ENCODE measurements at regions not wholly inside any gene's neighbourhood (a gene's known extent, or its start where the extent isn't known, plus 50 kb on each side); places are given as distances from the start of the nearest gene placed in this dataset.

- Histone ChIP-seq H2AK5ac (ENCODE audit: low read length) (no peak overlapping the region), H3K9me3 (ENCODE audit: insufficient read depth, low read depth, low read length) (no peaks in the 10 kb centered on the region), H3K14ac (ENCODE audit: low read length) (no peak overlapping the region), H2BK12ac (ENCODE audit: low read length) (peak overlapping the region; percentile 11), H3K27me3 (ENCODE audit: insufficient read depth, low read length) (no peaks in the 10 kb centered on the region), H3K79me1 (ENCODE audit: low read length) (no peaks in the 10 kb centered on the region), H4K8ac (ENCODE audit: low read depth, low read length) (no peak overlapping the region), H3K4me2 (ENCODE audit: low read length) (no peak overlapping the region), H3K36me3 (ENCODE audit: control insufficient read depth in 1 of 2, insufficient read depth in 2 of 2, low read length in 2 of 2) (no peaks in the 10 kb centered on the region), H2AFZ (ENCODE audit: insufficient read depth, low read length, poor library complexity) (no peak overlapping the region), H3K23ac (ENCODE audit: low read length) (no peak overlapping the region), H3K4ac (ENCODE audit: low read depth, low read length) (no peak overlapping the region), H2BK5ac (ENCODE audit: low read depth, low read length, poor library complexity) (no peak overlapping the region), H4K91ac (ENCODE audit: low read depth, low read length) (no peak overlapping the region), H4K12ac (ENCODE audit: low read depth, low read length) (no peak overlapping the region), H3K9ac (ENCODE audit: low read length) (no peak overlapping the region), H3K4me3 (ENCODE audit: low read depth, low read length) (no peak overlapping the region), H3K79me2 (ENCODE audit: control insufficient read depth, insufficient read depth, low read length, poor library complexity) (no peaks in the 10 kb centered on the region), H3K18ac (ENCODE audit: low read length) (no peak overlapping the region), H3K27ac (ENCODE audit: low read depth, low read length) (no peak overlapping the region), H3K4me1 (ENCODE audit: control insufficient read depth in 1 of 2, insufficient read depth in 2 of 2, low read length in 2 of 2) (peaks cover 11 to 14% of the 10 kb centered on the region in 2 experiments), H2BK120ac (ENCODE audit: insufficient read depth, low read length, poor library complexity) (no peak overlapping the region)
- DNase-seq = no peak
- WGBS (ENCODE audit: extremely low coverage, insufficient coverage, insufficient read length) = no CpG with 5 or more reads among the region's 4 CpGs
These were observed 330.3 kb upstream of the CTNNB1 start for GRCh38 chr3:40869013-40869412.

- Histone ChIP-seq H4K8ac (ENCODE audit: low read depth, low read length) (no peak overlapping the region), H4K91ac (ENCODE audit: low read depth, low read length) (no peak overlapping the region), H3K79me1 (ENCODE audit: low read length) (no peaks in the 10 kb centered on the region), H3K36me3 (ENCODE audit: control insufficient read depth in 1 of 2, insufficient read depth in 2 of 2, low read length in 2 of 2) (no peaks in the 10 kb centered on the region), H3K27ac (ENCODE audit: low read depth, low read length) (no peak overlapping the region), H4K12ac (ENCODE audit: low read depth, low read length) (no peak overlapping the region), H3K4me2 (ENCODE audit: low read length) (no peak overlapping the region), H3K4me1 (ENCODE audit: control insufficient read depth in 1 of 2, insufficient read depth in 2 of 2, low read length in 2 of 2) (peaks cover 11 to 14% of the 10 kb centered on the region in 2 experiments), H3K4me3 (ENCODE audit: low read depth, low read length) (no peak overlapping the region), H2BK12ac (ENCODE audit: low read length) (no peak overlapping the region), H2AFZ (ENCODE audit: insufficient read depth, low read length, poor library complexity) (no peak overlapping the region), H3K23ac (ENCODE audit: low read length) (no peak overlapping the region), H3K18ac (ENCODE audit: low read length) (no peak overlapping the region), H3K79me2 (ENCODE audit: control insufficient read depth, insufficient read depth, low read length, poor library complexity) (no peaks in the 10 kb centered on the region), H3K14ac (ENCODE audit: low read length) (no peak overlapping the region), H2AK5ac (ENCODE audit: low read length) (no peak overlapping the region), H2BK5ac (ENCODE audit: low read depth, low read length, poor library complexity) (no peak overlapping the region), H3K4ac (ENCODE audit: low read depth, low read length) (no peak overlapping the region), H3K9me3 (ENCODE audit: insufficient read depth, low read depth, low read length) (no peaks in the 10 kb centered on the region), H2BK120ac (ENCODE audit: insufficient read depth, low read length, poor library complexity) (no peak overlapping the region), H3K27me3 (ENCODE audit: insufficient read depth, low read length) (no peaks in the 10 kb centered on the region), H3K9ac (ENCODE audit: low read length) (no peak overlapping the region)
- WGBS (ENCODE audit: extremely low coverage, insufficient coverage, insufficient read length) = no CpG with 5 or more reads among the region's 2 CpGs
- no peak for DNase-seq
These were observed 329.4 kb upstream of the CTNNB1 start for GRCh38 chr3:40869939-40870338.

- Histone ChIP-seq H2BK5ac (ENCODE audit: low read depth, low read length, poor library complexity) (no peak overlapping the region), H4K12ac (ENCODE audit: low read depth, low read length) (no peak overlapping the region), H3K79me1 (ENCODE audit: low read length) (peaks cover 3% of the 10 kb centered on the region), H3K4ac (ENCODE audit: low read depth, low read length) (no peak overlapping the region), H3K14ac (ENCODE audit: low read length) (no peak overlapping the region), H3K23ac (ENCODE audit: low read length) (no peak overlapping the region), H3K4me2 (ENCODE audit: low read length) (no peak overlapping the region), H4K91ac (ENCODE audit: low read depth, low read length) (no peak overlapping the region), H2AFZ (ENCODE audit: insufficient read depth, low read length, poor library complexity) (no peak overlapping the region), H2AK5ac (ENCODE audit: low read length) (no peak overlapping the region), H4K8ac (ENCODE audit: low read depth, low read length) (no peak overlapping the region), H3K79me2 (ENCODE audit: control insufficient read depth, insufficient read depth, low read length, poor library complexity) (no peaks in the 10 kb centered on the region), H3K18ac (ENCODE audit: low read length) (no peak overlapping the region), H3K36me3 (ENCODE audit: control insufficient read depth in 1 of 2, insufficient read depth in 2 of 2, low read length in 2 of 2) (no peaks in the 10 kb centered on the region), H3K4me3 (ENCODE audit: low read depth, low read length) (no peak overlapping the region), H3K9ac (ENCODE audit: low read length) (no peak overlapping the region), H3K4me1 (ENCODE audit: control insufficient read depth in 1 of 2, insufficient read depth in 2 of 2, low read length in 2 of 2) (peaks cover 14 to 17% of the 10 kb centered on the region in 2 experiments), H3K27ac (ENCODE audit: low read depth, low read length) (no peak overlapping the region), H2BK12ac (ENCODE audit: low read length) (no peak overlapping the region), H3K9me3 (ENCODE audit: insufficient read depth, low read depth, low read length) (no peaks in the 10 kb centered on the region), H3K27me3 (ENCODE audit: insufficient read depth, low read length) (no peaks in the 10 kb centered on the region), H2BK120ac (ENCODE audit: insufficient read depth, low read length, poor library complexity) (no peak overlapping the region)
- no peak for DNase-seq
- WGBS (ENCODE audit: extremely low coverage, insufficient coverage, insufficient read length) = no CpG with 5 or more reads among the region's 4 CpGs
These were observed 327.9 kb upstream of the CTNNB1 start for GRCh38 chr3:40871394-40871793.

GRCh38 chr3:40872258-40872920, 326.9 kb upstream of the CTNNB1 start:
- Histone ChIP-seq H2BK12ac (ENCODE audit: low read length) (no peak overlapping the region), H3K4me1 (ENCODE audit: control insufficient read depth in 1 of 2, insufficient read depth in 2 of 2, low read length in 2 of 2) (peaks cover 14 to 20% of the 10 kb centered on the region in 2 experiments), H2BK120ac (ENCODE audit: insufficient read depth, low read length, poor library complexity) (no peak overlapping the region), H3K27ac (ENCODE audit: low read depth, low read length) (no peak overlapping the region), H3K36me3 (ENCODE audit: control insufficient read depth in 1 of 2, insufficient read depth in 2 of 2, low read length in 2 of 2) (no peaks in the 10 kb centered on the region), H3K14ac (ENCODE audit: low read length) (no peak overlapping the region), H3K9ac (ENCODE audit: low read length) (no peak overlapping the region), H3K9me3 (ENCODE audit: insufficient read depth, low read depth, low read length) (no peaks in the 10 kb centered on the region), H2AK5ac (ENCODE audit: low read length) (no peak overlapping the region), H4K12ac (ENCODE audit: low read depth, low read length) (no peak overlapping the region), H3K23ac (ENCODE audit: low read length) (no peak overlapping the region), H3K4me2 (ENCODE audit: low read length) (no peak overlapping the region), H2BK5ac (ENCODE audit: low read depth, low read length, poor library complexity) (no peak overlapping the region), H4K91ac (ENCODE audit: low read depth, low read length) (no peak overlapping the region), H3K79me2 (ENCODE audit: control insufficient read depth, insufficient read depth, low read length, poor library complexity) (no peaks in the 10 kb centered on the region), H3K27me3 (ENCODE audit: insufficient read depth, low read length) (no peaks in the 10 kb centered on the region), H3K18ac (ENCODE audit: low read length) (no peak overlapping the region), H3K79me1 (ENCODE audit: low read length) (peaks cover 3% of the 10 kb centered on the region), H2AFZ (ENCODE audit: insufficient read depth, low read length, poor library complexity) (no peak overlapping the region), H3K4ac (ENCODE audit: low read depth, low read length) (no peak overlapping the region), H4K8ac (ENCODE audit: low read depth, low read length) (no peak overlapping the region), H3K4me3 (ENCODE audit: low read depth, low read length) (no peak overlapping the region)
- no peak for DNase-seq
- WGBS (ENCODE audit: extremely low coverage, insufficient coverage, insufficient read length) = no CpG with 5 or more reads among the region's 6 CpGs

All from trophoblast cell (in vitro differentiated cells and primary cell).